Uterus (tissue), 3 donors: ENCODE measurements at regions not wholly inside any gene's neighbourhood (a gene's known extent, or its start where the extent isn't known, plus 50 kb on each side); places are given as distances from the start of the nearest gene placed in this dataset.

Source experiments
- DNase-seq, 2 donors: peaks; one replicate each; pipeline ENCODE4 v3.0.0-alpha.2; 2019 to 2020
- H3K27ac ChIP-seq, 2 donors: fragments of 200-600 bp; sonication (generic); 1 replicate in 1 of 2; 2 replicates in 1 of 2; pipeline ENCODE4 v1.5.1; 2016 to 2018
- H3K27me3 ChIP-seq, 2 donors: fragments of 200-600 bp; sonication (generic); one replicate each; pipeline ENCODE4 v1.5.1; 2018 to 2019; ENCODE audit warnings: control low read depth in 1 of 2
- H3K36me3 ChIP-seq, 2 donors: fragments of 200-600 bp; sonication (generic); one replicate each; pipeline ENCODE4 v1.5.1; 2019; ENCODE audit warnings: control low read depth in 1 of 2
- H3K4me1 ChIP-seq, 2 donors: fragments of 200-600 bp; sonication (generic); one replicate each; pipeline ENCODE4 v1.5.1; 2018 to 2019; ENCODE audit warnings: control low read depth in 1 of 2
- H3K4me3 ChIP-seq, 2 donors: fragments of 200-600 bp; sonication (generic); 1 replicate in 1 of 2; 2 replicates in 1 of 2; pipeline ENCODE4 v1.5.1; 2018 to 2019; ENCODE audit warnings: mild to moderate bottlenecking in 1 of 2
- H3K9me3 ChIP-seq, 2 donors: fragments of 200-600 bp; sonication (generic); one replicate each; pipeline ENCODE4 v1.5.1; 2019; ENCODE audit warnings: control low read depth in 1 of 2
- POLR2A ChIP-seq, 2 donors: fragments of 450-650 bp; IDR thresholded peaks; one replicate each; pipeline ENCODE4 v1.6.1; 2016; ENCODE audit warnings: antibody characterized with exemption in 2 of 2, mild to moderate bottlenecking in 1 of 2, moderate library complexity in 1 of 2
- intact Hi-C: fragments of 100-400 bp; cut with DNase I; formaldehyde crosslinking; loops from one replicate; pipeline ENCODE4 v1.15.1; 2023; ENCODE audit warnings: low total_unique reads
- TF ChIP-seq, protein P1 (sequence below), 4 experiments: fragments of 200-600 bp in 2 of 4; fragments of 450-650 bp in 2 of 4; sonication (generic) in 2 of 4; IDR thresholded peaks; one replicate each; pipeline ENCODE4 v1.5.1; 2016 to 2019; ENCODE audit warnings: antibody characterized with exemption in 4 of 4, mild to moderate bottlenecking in 2 of 4, moderate library complexity in 1 of 4
- donor health status: DM: yes; HTN: yes; CAD: no.

DNA sequence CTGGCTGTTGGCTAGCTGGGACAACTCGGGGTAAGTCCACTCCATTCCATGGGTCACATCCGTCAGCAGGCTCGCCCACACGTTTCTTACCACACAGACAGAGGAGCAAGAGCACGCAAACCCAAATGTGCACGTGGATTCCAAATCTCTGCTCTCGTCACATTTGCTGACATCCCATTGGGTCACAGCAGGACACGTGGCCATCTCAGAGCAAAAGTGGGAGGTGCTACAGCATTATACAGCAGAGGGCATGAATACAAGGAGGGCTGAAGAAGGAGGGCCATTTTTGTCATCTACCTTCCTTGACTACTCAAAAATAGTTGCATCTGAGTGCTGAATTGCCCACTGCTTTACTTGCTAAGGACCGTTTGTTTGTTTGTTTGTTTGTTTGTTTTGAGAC lies 84.7 kb downstream of the RBBP6 start:
- no peak for DNase-seq
- no peaks in the 10 kb centered on the region for H3K9me3 ChIP-seq
- TF ChIP-seq POLR2A (IDR thresholded peaks at IDR 0.05), result no peak
- TF ChIP-seq, protein P1, sequence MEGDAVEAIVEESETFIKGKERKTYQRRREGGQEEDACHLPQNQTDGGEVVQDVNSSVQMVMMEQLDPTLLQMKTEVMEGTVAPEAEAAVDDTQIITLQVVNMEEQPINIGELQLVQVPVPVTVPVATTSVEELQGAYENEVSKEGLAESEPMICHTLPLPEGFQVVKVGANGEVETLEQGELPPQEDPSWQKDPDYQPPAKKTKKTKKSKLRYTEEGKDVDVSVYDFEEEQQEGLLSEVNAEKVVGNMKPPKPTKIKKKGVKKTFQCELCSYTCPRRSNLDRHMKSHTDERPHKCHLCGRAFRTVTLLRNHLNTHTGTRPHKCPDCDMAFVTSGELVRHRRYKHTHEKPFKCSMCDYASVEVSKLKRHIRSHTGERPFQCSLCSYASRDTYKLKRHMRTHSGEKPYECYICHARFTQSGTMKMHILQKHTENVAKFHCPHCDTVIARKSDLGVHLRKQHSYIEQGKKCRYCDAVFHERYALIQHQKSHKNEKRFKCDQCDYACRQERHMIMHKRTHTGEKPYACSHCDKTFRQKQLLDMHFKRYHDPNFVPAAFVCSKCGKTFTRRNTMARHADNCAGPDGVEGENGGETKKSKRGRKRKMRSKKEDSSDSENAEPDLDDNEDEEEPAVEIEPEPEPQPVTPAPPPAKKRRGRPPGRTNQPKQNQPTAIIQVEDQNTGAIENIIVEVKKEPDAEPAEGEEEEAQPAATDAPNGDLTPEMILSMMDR (IDR thresholded peaks at IDR 0.05), result no peak
- no peaks in the 10 kb centered on the region for H3K36me3 ChIP-seq
- no peaks in the 10 kb centered on the region for H3K27me3 ChIP-seq
- no peak overlapping the region for H3K27ac ChIP-seq
- H3K4me3 ChIP-seq, result no peak overlapping the region
- no peaks in the 10 kb centered on the region for H3K4me1 ChIP-seq
- intact Hi-C loops, result no loop called here

- no peak overlapping the region for H3K27ac ChIP-seq
- no peak for DNase-seq
- no peaks in the 10 kb centered on the region for H3K4me1 ChIP-seq
- H3K4me3 ChIP-seq, result no peak overlapping the region
- no peak for TF ChIP-seq POLR2A (IDR thresholded peaks at IDR 0.05)
- TF ChIP-seq, protein P1 (IDR thresholded peaks at IDR 0.05), result no peak
- H3K9me3 ChIP-seq, result no peaks in the 10 kb centered on the region
- intact Hi-C loops, result no loop called here
- no peaks in the 10 kb centered on the region for H3K36me3 ChIP-seq
- H3K27me3 ChIP-seq, result no peaks in the 10 kb centered on the region
Observed at GRCh38 chr16:24626256-24626655, 86.9 kb downstream of the RBBP6 start.

DNA sequence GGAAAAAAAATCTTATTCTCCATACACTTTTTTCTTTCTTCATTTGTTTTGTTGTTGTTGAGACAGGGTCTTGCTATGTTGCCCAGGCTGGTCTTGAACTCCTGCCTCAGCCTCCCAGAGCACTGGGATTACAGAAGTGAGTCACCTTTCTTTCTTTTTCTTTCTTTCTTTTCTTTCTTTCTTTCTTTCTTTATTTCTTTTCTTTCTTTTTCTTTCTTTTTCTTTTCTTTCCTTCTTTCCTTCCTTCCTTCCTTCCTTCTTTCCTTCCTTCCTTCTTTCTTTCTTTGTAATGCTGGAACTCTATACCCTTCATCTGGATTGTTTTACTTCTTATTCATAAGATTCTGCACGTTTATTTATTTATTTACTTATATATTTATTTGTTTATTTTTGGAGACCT lies 94.5 kb upstream of the TNRC6A start:
- no peak for TF ChIP-seq POLR2A (IDR thresholded peaks at IDR 0.05)
- TF ChIP-seq, protein P1 (IDR thresholded peaks at IDR 0.05), result no peak
- Histone ChIP-seq H3K4me1 (peaks cover 2 to 8% of the 10 kb centered on the region in 2 donors), H3K27me3 (no peaks in the 10 kb centered on the region), H3K27ac (no peak overlapping the region), H3K9me3 (no peaks in the 10 kb centered on the region), H3K36me3 (no peaks in the 10 kb centered on the region), H3K4me3 (no peak overlapping the region)
- intact Hi-C loops, result no loop called here
- DNase-seq, result no peak

DNA sequence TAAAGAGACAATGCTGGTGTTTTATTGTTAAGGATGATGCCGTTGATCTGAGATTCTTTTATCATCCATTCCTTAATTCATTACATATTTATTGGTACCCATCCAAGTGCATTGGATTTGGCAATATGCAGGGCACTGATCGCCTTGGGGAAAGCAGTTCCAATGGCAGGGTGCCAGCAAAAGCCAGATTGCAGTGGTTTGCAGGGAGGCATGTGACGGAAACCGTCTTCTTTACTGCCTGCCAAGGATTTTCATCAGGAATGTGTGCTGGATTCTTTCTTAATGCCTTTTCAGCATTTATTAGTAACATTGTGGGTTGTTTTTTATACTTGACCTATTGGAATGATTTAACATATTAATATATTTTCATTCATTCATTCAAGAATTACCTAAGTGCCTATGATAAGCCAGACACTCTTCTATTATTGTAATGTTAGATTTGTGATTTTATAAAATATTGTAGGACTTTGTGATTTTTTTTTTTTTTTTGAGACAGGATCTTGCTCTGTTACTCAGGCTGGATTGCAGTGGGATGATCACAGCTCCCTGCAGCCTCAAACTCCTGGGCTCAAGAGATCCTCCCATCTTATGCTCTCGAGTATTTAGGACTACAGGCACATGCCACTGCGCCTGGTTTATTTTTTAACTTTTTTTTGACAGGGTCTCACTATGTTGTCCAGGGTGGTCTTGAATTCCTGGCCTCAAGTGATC lies 93.4 kb upstream of the TNRC6A start:
- no peak for TF ChIP-seq POLR2A (IDR thresholded peaks at IDR 0.05)
- H3K36me3 ChIP-seq, result no peaks in the 10 kb centered on the region
- H3K4me3 ChIP-seq, result no peak overlapping the region
- peaks cover 2 to 8% of the 10 kb centered on the region in 2 donors for H3K4me1 ChIP-seq
- no peaks in the 10 kb centered on the region for H3K27me3 ChIP-seq
- H3K27ac ChIP-seq, result peak overlapping the region; percentile 26 to 59
- H3K9me3 ChIP-seq, result no peaks in the 10 kb centered on the region
- peak; percentile 71 to 78 for DNase-seq
- intact Hi-C loops, result no loop called here

DNA sequence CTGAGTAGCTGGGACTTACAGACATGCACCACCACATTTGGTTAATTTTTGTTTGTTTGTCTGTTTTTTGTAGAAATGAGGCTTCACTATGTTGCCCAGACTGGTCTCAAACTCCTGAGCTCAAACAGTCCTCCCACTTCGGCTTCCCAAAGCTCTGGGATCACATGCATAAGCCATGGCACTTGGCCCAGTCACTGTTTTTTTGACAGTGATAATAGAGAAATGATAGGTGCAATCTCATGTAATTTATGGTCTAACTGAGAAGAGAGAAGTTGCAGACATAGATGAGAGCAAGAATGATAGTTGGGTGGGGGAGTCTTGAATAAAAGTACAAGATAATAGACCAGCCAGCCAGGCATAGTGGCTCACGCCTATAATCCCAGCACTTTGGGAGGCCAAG lies 89.7 kb upstream of the TNRC6A start:
- no peak for TF ChIP-seq POLR2A (IDR thresholded peaks at IDR 0.05)
- TF ChIP-seq, protein P1 (IDR thresholded peaks at IDR 0.05), result no peak

More for the DNA sequence above, 89.7 kb upstream of the TNRC6A start:
- DNase-seq, result no peak
- Histone ChIP-seq H3K4me3 (no peak overlapping the region), H3K27me3 (no peaks in the 10 kb centered on the region), H3K36me3 (no peaks in the 10 kb centered on the region), H3K9me3 (no peaks in the 10 kb centered on the region), H3K4me1 (peaks cover 2 to 8% of the 10 kb centered on the region in 2 donors), H3K27ac (no peak overlapping the region)
- intact Hi-C loops, result no loop called here
